NB4 (cell line): ENCODE measurements at regions not wholly inside any gene's neighbourhood (a gene's known extent, or its start where the extent isn't known, plus 50 kb on each side); places are given as distances from the start of the nearest gene placed in this dataset.

Source experiments
- DNase-seq: peaks from one replicate; pipeline ENCODE4 v3.0.0; 2010; ENCODE audit warnings: low read depth
- H3K4me3 ChIP-seq: one replicate; pipeline ENCODE4 v1.5.1; 2011; ENCODE audit warnings: mild to moderate bottlenecking, low read depth, low read length, moderate library complexity
- CTCF ChIP-seq: IDR thresholded peaks from one replicate; pipeline ENCODE4 v1.5.1; 2012; ENCODE audit warnings: low read depth, low read length
- MAX ChIP-seq: IDR thresholded peaks from 2 replicates; pipeline ENCODE4 v1.6.1; 2011; ENCODE audit warnings: low read depth, low read length
- MYC ChIP-seq: IDR thresholded peaks from 2 replicates; pipeline ENCODE4 v1.6.1; 2011; ENCODE audit warnings: low read depth, low read length
- POLR2A ChIP-seq: IDR thresholded peaks from 2 replicates; pipeline ENCODE4 v1.6.1; 2011; ENCODE audit warnings: mild to moderate bottlenecking; ENCODE audit not compliant: insufficient read length; ENCODE audit errors: extremely low read depth

- H3K4me3 ChIP-seq = no peak overlapping the region
Observed at GRCh38 chr10:130357951-130358350, 221.8 kb downstream of the GLRX3 start.

GRCh38 chr10:130358981-130359650 is 222.9 kb downstream of the GLRX3 start:
- H3K4me3 ChIP-seq = no peak overlapping the region
- TF ChIP-seq POLR2A = no peak
- TF ChIP-seq MYC = no peak
- TF ChIP-seq CTCF = no peak
- TF ChIP-seq MAX = no peak
- no peak for DNase-seq

More at GRCh38 chr10:130357951-130358350, 221.8 kb downstream of the GLRX3 start:
- DNase-seq = no peak
- TF ChIP-seq POLR2A (no peak), CTCF (no peak), MYC (no peak), MAX (no peak)

GRCh38 chr10:130359711-130360110 is 223.5 kb downstream of the GLRX3 start:
- no peak for DNase-seq
- no peak overlapping the region for H3K4me3 ChIP-seq
- TF ChIP-seq MYC (no peak), MAX (no peak), CTCF (no peak), POLR2A (no peak)

GRCh38 chr10:130360826-130361311 is 224.7 kb downstream of the GLRX3 start:
- DNase-seq = no peak
- no peak overlapping the region for H3K4me3 ChIP-seq
- TF ChIP-seq MYC (no peak), MAX (no peak), POLR2A (no peak), CTCF (no peak)

- no peak for DNase-seq
- no peak for TF ChIP-seq MYC
- no peak for TF ChIP-seq MAX
- no peak for TF ChIP-seq CTCF
- TF ChIP-seq POLR2A = no peak
Observed at GRCh38 chr10:130361351-130362105, 225.3 kb downstream of the GLRX3 start.

More at GRCh38 chr10:130361351-130362105, 225.3 kb downstream of the GLRX3 start:
- H3K4me3 ChIP-seq = no peak overlapping the region
